ENCODE measurements at regions not wholly inside any gene's neighbourhood (a gene's known extent, or its start where the extent isn't known, plus 50 kb on each side); places are given as distances from the start of the nearest gene placed in this dataset.
A peak's percentile ranks its signal among the peaks of the same experiment; 100 is the strongest.
"Not testable (repeated sequence)": the region's sequence is repeated elsewhere in the genome, so short reads cannot be mapped to it uniquely, and the experiment has no call there.

DNA sequence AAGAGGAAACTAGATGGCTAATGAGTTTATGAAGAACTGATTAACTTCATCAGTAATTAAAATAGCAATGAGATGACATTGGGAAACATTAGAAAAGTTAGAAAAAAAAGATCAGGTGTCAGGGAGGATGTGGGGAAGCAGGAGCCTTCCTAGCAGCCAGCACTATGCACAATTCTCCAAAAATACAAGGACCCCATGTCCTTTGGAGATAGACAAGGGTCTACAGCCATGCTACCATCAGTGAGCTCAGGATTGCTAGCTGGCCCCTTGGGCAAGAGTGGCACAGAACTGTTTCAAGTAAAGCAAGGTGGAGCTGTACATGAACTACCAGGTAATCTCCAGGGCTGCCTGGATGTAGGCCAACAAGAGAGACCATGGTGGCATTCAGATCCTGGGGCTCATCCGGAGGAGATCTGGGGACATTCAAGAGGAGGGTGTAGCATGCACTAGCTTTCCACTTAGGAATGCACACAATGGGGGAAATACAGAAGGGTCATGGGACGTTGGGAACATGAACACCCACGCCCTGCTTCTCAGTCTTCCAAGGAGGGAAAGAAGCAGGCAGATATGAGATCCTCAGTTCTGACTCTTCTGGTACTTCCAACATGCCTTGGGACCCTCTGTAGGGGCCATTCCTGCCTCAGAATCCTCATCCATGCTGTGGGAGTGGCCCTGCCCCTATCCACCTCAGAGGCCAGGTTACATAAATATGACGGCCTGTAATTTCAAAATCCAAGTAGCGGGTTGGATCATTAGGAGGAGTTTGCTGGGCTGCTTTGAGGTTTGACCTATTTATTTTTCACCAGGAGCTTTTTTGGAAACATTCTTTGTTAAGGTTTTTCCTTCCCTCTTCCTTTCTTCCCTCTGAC is 82.2 kb upstream of the HABP2 start:
- FAIRE-seq, result no peak

DNA sequence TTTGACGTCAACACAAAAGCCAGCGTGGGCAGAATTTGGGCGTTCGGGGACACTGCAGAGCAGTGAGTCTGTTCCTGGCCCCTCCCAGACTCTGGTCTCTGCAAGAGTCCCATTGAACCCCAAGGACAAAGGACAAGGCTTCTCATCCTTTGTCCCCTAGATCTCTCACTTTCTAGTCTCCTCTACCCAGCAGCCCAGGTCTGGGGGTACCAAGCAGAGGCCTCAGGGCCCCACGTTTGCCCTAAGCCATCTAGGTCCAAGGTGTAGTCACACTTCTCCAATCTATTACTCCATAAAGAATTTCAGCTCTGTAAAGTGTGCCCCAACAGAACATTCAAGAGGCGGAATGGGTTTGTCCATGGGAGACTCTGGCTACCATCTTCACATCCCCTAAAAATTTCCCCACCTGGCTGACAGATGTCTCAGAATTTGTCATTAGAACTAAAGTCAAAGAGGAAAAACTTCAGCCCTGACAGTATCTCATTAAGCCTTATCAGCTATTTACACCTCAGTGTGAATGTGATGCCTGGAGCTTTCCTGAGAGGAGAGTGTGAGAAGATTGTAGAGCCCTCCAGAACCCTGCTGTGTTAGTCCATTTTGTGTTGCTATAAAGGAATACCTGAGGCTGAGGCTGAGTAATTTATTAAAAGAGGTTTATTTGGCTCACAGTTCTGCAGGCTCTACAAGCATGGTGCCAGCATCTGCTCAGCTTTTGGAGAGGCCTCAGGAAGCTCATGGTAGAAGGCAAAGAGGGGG is 81.4 kb upstream of the HABP2 start:
- FAIRE-seq, result no peak

DNA sequence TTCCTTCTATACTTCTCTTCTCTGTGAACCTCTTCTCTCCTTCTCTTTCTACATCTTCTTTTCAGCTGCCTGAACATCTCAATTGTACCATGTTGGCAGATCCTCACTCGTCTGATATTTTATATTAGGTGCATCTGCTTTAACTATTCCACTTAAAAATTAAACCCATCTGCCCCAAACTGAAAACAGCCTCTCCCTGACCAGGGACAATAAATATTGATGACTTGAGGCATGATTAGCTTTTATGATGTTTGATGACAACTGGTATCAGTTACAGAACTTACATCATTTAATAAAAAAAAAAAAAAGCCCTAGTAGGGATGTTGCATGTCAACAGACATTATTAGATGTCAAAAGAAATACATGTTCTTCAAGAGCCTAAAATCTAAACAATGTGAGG is 79.8 kb upstream of the HABP2 start:
- FAIRE-seq, result no peak

DNA sequence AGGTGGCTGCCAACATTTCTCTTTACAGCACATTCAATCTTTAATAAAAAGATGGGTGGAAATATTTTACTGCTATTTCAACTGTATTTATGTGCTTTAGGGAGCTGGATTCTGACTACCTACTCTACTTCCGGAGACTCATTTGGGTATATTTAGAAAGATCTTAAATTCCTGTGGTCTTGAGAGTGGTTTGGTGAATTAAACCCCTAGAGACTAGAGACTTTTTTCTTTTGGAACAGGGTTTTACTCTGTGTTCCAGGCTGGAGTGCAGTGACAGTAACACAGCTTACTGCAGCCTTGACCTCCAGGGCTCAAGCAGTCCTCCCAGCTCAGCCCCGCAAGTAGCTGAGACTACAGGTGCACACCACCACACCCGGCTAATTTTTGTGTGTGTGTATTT is 79.0 kb upstream of the HABP2 start:
- FAIRE-seq, result no peak

DNA sequence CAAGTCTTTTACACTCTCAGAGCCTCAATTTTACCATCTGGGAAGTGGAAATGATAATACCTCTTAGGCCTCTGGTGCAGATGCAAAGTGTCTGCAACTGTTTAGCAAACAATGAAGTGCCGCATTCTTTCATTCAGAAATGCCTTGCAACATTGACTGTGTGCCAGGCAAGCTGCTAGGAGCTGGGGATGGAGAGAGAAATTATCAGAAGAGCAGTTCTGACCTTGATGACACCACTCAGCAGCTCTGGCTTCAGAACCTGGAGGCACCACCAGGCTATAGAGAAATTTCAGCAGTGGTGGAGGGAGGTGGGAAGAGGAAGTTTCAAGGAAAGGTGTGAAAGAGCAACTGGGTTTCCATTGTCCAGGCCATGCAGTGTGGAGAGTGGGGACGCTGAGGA is 78.1 kb upstream of the HABP2 start:
- no peak for FAIRE-seq

DNA sequence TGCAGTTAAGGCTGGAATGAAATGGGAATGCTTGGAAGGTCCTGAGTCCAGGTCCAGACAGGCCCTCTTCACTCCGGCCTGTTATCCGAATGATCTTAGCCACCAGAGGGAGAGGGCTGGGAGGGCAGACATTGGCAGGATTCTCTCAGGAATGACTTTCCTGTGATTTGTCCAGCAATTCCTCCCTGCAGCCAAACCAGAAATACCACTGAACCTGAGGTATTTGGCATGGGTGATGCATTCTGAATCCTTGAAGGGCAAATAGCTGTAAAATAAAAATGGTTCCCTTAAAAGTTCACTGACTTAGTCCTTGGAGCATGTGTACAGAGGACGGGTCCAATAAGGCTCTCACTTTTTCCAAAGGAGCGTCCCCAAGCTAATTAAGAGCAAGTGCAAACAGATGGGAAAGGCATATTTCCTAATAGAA is 77.5 kb upstream of the HABP2 start:
- no peak for FAIRE-seq

- no peak for FAIRE-seq
Measured at GRCh38 chr10:113476191-113476590, 76.7 kb upstream of the HABP2 start.

DNA sequence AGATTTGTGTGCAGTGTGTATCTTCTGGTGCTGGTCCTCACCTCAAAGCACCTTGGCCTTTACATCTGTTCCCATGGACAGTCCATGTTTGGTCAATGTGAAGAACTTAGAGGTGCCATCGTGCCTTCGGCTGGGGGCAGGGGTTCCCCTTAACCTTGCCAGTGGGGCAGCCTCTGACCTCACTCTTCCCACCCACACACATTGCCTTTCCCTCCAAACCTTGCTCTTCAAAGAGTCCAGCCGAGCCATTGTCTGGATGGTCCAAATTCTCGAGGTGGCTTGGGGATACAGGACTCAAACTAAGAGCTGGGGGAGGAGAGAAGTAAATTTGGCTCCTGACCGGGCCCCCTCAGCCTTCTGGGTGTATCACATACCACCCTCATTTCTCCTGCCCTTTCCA is 76.2 kb upstream of the HABP2 start:
- no peak for FAIRE-seq

DNA sequence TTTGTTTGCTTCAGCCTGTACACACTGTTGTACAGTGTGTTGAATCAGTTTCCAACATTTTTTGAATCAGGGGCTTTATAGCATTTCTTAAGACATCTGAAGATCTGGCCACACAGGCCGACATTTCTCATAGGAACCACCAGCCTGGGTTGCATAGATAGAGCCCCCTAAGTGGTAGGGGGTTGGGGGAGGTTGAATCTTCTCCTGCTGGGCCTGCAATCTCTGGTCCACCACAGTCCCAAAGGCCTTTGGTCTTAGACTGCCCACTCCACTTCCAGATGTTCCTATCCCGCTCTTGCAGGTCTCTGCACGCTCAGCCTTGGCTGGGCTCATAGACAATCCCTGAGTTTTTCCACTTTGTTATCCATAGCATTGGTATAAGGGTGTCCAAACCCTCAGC is 75.4 kb upstream of the HABP2 start:
- no peak for FAIRE-seq

GRCh38 chr10:113479346-113480080 is 73.3 kb upstream of the HABP2 start:
- FAIRE-seq, result no peak

- no peak for FAIRE-seq
Measured at GRCh38 chr10:113480081-113480360, 72.8 kb upstream of the HABP2 start.

DNA sequence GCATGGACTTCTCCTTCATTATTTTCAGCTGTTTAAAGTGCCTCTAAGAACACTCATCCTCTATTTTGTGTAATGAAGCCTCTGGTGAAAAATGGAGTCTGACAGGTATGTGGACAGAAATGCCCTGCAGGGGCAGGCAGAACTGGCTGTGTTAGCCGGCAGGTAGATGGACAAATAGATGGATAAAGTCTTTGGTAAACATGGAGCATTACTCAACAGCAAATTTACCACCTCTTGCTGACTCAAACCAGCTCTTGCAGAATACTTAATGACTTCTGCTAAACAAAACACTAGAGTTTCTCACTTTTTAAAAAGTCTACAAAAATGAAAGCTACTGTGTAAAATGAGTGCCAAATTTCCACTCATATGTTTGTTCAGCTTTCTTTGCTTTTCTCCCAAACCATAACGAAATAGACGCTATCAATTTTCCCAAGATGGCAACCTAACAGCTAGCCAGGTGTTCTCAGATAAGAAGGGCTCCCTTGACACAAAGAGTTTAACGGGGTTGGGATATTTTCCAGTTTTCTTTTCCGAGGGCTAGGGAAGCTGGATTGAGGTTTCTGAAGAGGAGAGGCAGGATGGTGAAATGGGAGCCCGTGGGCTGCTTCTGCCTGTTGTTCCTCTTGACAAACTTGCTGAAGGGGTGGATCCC is 71.9 kb upstream of the HABP2 start:
- no peak for FAIRE-seq

DNA sequence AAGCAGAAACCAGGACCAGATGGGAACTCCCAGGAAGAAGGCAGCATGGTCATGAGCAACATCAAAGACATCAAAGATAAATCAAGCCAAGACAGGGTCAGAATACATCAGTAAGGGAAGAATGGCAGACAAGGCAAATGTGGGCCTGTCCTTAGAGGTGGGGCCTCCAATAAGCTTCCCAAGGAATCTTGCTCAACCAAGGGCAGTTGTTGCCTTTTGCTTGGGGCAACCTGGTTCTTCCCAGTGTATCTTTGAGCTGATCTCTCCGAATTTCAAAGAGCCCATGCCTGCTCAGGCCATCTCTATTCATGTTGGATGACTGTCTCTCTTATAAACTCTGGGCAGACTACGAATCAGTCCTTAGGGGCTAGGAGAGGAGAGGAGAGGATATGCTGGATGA is 68.4 kb upstream of the HABP2 start:
- no peak for FAIRE-seq

- no peak for FAIRE-seq
Measured at GRCh38 chr10:113485736-113486135, 67.1 kb upstream of the HABP2 start.

GRCh38 chr10:113486531-113486930 is 66.3 kb upstream of the HABP2 start:
- FAIRE-seq, result no peak

DNA sequence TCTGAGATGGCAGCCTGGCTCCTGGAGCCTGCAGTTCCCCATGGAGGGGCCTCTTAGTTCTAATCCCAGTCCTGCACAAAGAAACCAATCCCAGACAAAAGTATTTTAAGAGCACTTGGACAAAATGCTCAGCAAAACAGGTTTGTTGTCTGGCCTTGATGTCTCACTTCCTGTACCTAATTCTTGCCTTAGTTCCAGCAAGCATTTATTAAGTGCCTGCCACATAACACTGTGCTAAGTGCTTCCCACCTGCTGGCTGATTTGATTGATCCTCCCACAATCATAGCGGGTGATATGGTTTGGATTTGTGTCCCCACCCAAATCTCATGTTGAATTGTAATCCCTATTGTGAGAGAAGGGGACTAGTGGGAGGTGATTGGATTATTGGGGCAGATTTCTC is 65.7 kb upstream of the HABP2 start:
- FAIRE-seq, result no peak

DNA sequence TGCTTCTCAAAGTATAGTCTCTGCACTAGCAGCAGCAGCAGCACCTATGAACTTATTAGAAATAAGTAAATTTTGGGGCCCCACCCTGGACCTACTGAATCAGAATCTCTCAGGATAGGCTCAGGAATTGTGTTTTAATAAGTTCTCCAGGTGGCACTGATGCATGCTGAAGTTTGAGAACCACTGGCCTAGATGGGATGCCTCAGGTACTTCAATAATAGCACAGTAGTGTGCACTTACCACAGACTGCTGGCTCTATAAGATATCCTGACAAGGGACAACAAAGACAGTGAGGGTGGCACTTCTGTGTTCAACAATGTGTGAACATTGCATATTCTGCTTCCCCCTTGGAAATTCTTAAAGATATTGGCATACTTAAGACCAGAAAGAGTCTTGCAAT is 64.7 kb upstream of the HABP2 start:
- FAIRE-seq, result no peak

DNA sequence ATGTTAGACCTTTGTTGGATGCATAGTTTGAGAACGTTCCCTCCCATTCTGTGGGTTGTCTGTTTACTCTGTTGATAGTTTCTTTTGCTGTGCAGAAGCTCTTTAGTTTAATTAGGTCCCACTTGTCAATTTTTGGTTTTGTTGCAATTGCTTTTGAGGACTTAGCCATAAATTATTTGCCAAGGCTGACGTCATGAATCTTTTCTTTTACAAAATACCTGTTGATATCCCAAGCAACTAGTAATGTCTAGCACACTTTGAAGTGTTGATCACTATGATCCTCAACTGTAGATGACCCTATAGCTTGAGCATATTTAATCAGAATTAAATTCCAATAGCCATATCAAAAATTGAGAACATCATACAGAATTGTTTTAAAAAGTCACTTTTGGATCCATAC is 63.3 kb upstream of the HABP2 start:
- FAIRE-seq, result not testable (repeated sequence)

- peak; percentile 93 for FAIRE-seq
Measured at GRCh38 chr10:113491967-113492565, 60.8 kb upstream of the HABP2 start.

GRCh38 chr10:113493195-113493594 is 59.7 kb upstream of the HABP2 start:
- FAIRE-seq, result no peak

- FAIRE-seq, result no peak
Measured at GRCh38 chr10:113493882-113494301, 59.0 kb upstream of the HABP2 start.

GRCh38 chr10:113494761-113495160 is 58.1 kb upstream of the HABP2 start:
- no peak for FAIRE-seq

- no peak for FAIRE-seq
Measured at GRCh38 chr10:113495553-113495952, 57.3 kb upstream of the HABP2 start.

Measured in endometrium (tissue), 2 donors.